ENCODE measurements at regions not wholly inside any gene's neighbourhood (a gene's known extent, or its start where the extent isn't known, plus 50 kb on each side); places are given as distances from the start of the nearest gene placed in this dataset.

DNA sequence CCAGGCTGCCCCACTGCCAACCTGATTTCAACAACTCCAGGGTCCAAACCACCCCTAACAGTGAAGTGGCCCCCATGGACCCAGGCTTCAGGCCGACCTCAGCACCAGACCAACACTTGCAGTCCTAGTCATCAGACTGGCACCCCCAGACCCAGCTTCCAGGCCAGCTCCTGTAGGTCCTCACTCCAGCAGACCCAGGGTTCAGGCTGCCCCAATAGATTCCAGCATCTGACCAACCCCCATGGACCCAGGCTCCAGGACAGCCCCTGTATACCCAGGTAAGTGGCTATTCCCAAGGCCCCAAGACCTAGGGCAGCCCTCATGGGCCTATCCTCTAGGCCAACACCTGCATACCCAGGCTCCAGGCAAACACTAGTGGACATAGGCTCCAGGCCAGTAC lies 193.8 kb upstream of the OBI1 start:
- no peak overlapping the region for H3K4me3 ChIP-seq (ENCODE audit: low read length)
- TF ChIP-seq CTCF (conservative IDR thresholded peaks at IDR 0.05; ENCODE audit: low read depth, low read length): no peak
- no peak for DNase-seq (ENCODE audit: low read depth)

GRCh38 chr13:78845656-78846365 lies 186.9 kb upstream of the OBI1 start:
- TF ChIP-seq CTCF (conservative IDR thresholded peaks at IDR 0.05; ENCODE audit: low read depth, low read length): no peak
- no peak overlapping the region for H3K4me3 ChIP-seq (ENCODE audit: low read length)
- DNase-seq (ENCODE audit: low read depth): no peak

DNA sequence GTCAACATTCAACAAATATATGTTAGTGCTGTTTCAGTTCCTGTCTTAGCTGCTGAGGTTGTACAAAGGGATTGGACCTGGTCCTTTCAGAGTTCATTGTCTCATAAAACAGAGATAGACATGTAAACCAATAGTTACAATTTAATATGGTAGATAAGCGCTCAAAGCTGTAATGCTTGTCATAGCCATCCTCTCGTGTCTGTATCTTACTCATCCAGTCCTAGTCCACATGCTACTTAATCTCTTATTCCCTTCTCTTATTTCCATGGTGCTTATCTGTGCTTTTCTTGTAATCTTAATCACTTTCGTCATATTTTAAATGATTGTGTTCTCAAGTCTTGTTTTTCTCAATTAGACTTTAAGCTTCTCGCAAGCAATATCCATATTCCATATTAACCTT lies 185.2 kb upstream of the OBI1 start:
- H3K4me3 ChIP-seq (ENCODE audit: low read length): no peak overlapping the region
- no peak for TF ChIP-seq CTCF (conservative IDR thresholded peaks at IDR 0.05; ENCODE audit: low read depth, low read length)

DNA sequence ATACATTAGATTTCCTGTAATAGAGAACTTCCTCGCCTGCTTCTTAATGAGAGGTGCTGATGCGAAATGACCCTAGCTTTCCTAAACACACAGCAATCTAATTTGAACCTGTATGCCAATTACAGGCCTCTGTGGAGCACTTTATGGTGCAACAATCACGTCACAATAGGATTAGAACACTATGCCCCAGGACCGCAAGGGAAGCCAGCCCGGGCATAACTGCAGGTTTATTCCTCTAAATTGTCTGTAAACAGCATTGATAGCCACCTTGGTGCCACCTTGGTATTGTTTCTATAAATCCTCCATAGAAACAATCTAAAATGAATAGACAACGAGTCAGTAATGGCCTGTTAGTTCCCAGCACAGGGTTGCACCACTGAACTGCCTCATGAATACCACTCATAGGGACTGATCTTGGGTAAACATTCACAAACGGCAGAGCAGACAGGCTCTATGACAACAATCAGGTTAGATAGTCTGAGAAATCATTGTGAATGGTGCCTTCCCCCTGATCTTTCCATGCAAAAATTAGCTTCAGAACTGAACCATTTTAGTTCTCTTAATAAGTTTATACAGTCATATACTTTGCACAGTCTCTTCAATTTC lies 182.5 kb upstream of the OBI1 start:
- DNase-seq (ENCODE audit: low read depth): peak; percentile 29
- no peak for TF ChIP-seq CTCF (conservative IDR thresholded peaks at IDR 0.05; ENCODE audit: low read depth, low read length)
- H3K4me3 ChIP-seq (ENCODE audit: low read length): no peak overlapping the region

More for the DNA sequence above, 185.2 kb upstream of the OBI1 start:
- no peak for DNase-seq (ENCODE audit: low read depth)

DNA sequence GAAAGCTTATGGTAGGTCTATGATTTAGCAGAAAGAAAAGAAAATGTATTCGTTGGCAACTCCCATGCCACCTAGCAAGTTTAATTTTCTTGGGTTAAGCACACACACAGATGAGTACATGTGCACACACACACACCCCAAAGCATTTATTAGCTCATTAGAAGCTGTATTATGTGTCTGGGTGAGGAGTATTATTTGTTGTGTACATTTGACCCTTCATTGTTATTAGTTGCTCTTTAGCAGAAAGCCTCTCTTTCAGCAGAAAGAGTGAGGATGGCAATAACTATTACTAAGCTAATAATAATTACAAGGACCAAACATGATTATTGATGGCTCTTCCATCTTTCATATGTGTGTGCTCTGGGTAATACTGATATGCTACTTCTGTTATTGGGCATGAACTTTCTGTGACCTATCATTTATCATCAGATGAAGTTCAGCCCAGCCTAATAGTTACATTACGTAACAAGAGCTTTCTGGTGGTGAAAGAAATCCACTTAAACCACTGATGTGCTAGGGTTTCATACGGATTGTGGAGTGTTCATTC lies 177.4 kb upstream of the OBI1 start:
- no peak for DNase-seq (ENCODE audit: low read depth)
- H3K4me3 ChIP-seq (ENCODE audit: low read length): no peak overlapping the region
- TF ChIP-seq CTCF (conservative IDR thresholded peaks at IDR 0.05; ENCODE audit: low read depth, low read length): no peak

DNA sequence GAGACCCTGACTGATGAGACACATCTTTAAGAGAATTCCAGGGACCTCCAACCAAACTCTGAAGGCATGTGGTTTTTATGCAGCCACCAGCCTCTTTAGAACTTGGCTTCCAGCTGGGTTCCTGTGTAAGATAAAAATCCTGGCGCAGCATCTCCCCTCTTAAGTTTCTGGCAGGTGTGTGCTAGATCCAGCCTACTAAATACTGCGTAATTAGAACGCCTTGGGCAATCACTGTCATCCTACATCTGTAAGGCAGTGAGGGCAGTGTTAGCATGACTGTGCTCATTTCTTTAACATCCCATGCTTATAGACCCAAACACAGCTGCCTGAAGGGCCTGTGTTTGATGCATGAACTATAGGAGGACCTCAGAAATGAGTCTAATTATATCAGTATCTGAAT lies 173.5 kb upstream of the OBI1 start:
- no peak for TF ChIP-seq CTCF (conservative IDR thresholded peaks at IDR 0.05; ENCODE audit: low read depth, low read length)
- no peak for DNase-seq (ENCODE audit: low read depth)
- no peak overlapping the region for H3K4me3 ChIP-seq (ENCODE audit: low read length)

DNA sequence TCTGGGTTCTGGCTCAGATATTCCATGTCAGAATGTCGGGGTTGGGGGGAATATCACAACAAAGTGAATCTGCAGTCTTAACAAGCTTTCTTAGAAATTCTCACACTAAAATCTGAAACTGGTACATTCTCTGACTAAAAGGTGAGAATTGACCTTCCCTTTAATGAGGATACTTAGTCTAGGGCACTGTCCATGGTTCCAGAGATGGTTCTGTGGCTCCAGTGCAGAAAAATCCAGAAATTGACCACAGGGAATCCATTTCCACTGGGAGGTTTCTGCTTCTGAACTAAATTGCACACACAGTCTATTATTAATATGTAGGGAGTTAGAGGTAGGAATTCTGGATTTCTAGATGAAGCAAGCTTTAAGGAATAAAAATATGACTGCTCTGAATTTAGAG lies 171.6 kb upstream of the OBI1 start:
- no peak for TF ChIP-seq CTCF (conservative IDR thresholded peaks at IDR 0.05; ENCODE audit: low read depth, low read length)
- DNase-seq (ENCODE audit: low read depth): no peak
- H3K4me3 ChIP-seq (ENCODE audit: low read length): no peak overlapping the region

Data from retinal pigment epithelial cell (primary cell).